Astrocyte (in vitro differentiated cells and primary cell): ENCODE measurements at regions not wholly inside any gene's neighbourhood (a gene's known extent, or its start where the extent isn't known, plus 50 kb on each side); places are given as distances from the start of the nearest gene placed in this dataset.

ENCODE experiments used
- DNase-seq: peaks from one replicate; pipeline ENCODE4 v3.0.0-alpha.2; 2010; ENCODE audit warnings: low read depth
- FAIRE-seq: peaks from 2 replicates; lab custom pipeline; 2011; peaks lifted over from hg19 to GRCh38; lab: Jason Lieb, UNC
- H2AFZ ChIP-seq: 2 replicates; pipeline ENCODE4 v1.6.0; 2012; ENCODE audit warnings: low read depth, low read length, inconsistent platforms
- H3K27ac ChIP-seq: 2 replicates; pipeline ENCODE4 v1.5.1; 2011; ENCODE audit warnings: low read depth, low read length, inconsistent platforms
- H3K27me3 ChIP-seq: 2 replicates; pipeline ENCODE4 v1.6.0; 2011; ENCODE audit warnings: low read length, inconsistent platforms; ENCODE audit not compliant: insufficient read depth
- H3K36me3 ChIP-seq: 2 replicates; pipeline ENCODE4 v1.5.1; 2011; ENCODE audit warnings: low read length, inconsistent platforms; ENCODE audit not compliant: insufficient read depth
- H3K4me1 ChIP-seq: 2 replicates; pipeline ENCODE4 v1.5.1; 2011; ENCODE audit warnings: low read length, inconsistent platforms; ENCODE audit not compliant: insufficient read depth
- H3K4me2 ChIP-seq: 2 replicates; pipeline ENCODE4 v1.6.0; 2012; ENCODE audit warnings: low read length, inconsistent platforms
- H3K4me3 ChIP-seq: 2 replicates; pipeline ENCODE4 v1.5.1; 2011; ENCODE audit warnings: low read depth, mild to moderate bottlenecking, low read length, inconsistent platforms; ENCODE audit not compliant: insufficient read depth
- H3K79me2 ChIP-seq: 2 replicates; pipeline ENCODE4 v1.6.0; 2012; ENCODE audit warnings: mild to moderate bottlenecking, low read length, inconsistent platforms; ENCODE audit not compliant: insufficient read depth
- H3K9ac ChIP-seq: 2 replicates; pipeline ENCODE4 v1.6.0; 2012; ENCODE audit warnings: mild to moderate bottlenecking, low read length, inconsistent platforms
- H3K9me3 ChIP-seq: 2 replicates; pipeline ENCODE4 v1.5.1; 2012; ENCODE audit warnings: low read depth, mild to moderate bottlenecking, low read length, inconsistent platforms; ENCODE audit not compliant: insufficient read depth
- H4K20me1 ChIP-seq: 2 replicates; pipeline ENCODE4 v1.6.0; 2012; ENCODE audit warnings: low read length, inconsistent platforms; ENCODE audit not compliant: insufficient read depth
- H3K27ac Mint-ChIP-seq: one replicate; pipeline ENCODE4 v1.8.0; 2021; ENCODE audit warnings: mild to moderate bottlenecking, mixed read lengths; ENCODE audit not compliant: unreplicated experiment
- H3K27me3 Mint-ChIP-seq: one replicate; pipeline ENCODE4 v1.8.0; 2021; ENCODE audit warnings: low read depth, mixed read lengths; ENCODE audit not compliant: unreplicated experiment
- H3K36me3 Mint-ChIP-seq: one replicate; pipeline ENCODE4 v1.8.0; 2021; ENCODE audit warnings: low read depth, mixed read lengths; ENCODE audit not compliant: unreplicated experiment
- H3K4me1 Mint-ChIP-seq: one replicate; pipeline ENCODE4 v1.8.0; 2021; ENCODE audit warnings: low read depth, mixed read lengths; ENCODE audit not compliant: unreplicated experiment
- H3K4me3 Mint-ChIP-seq: one replicate; pipeline ENCODE4 v1.8.0; 2021; ENCODE audit warnings: mild to moderate bottlenecking, moderate library complexity, mixed read lengths; ENCODE audit not compliant: unreplicated experiment
- H3K9me3 Mint-ChIP-seq: one replicate; pipeline ENCODE4 v1.8.0; 2021; ENCODE audit warnings: mild to moderate bottlenecking, mixed read lengths; ENCODE audit not compliant: unreplicated experiment
- CTCF ChIP-seq: IDR thresholded peaks from 2 replicates; pipeline ENCODE4 v1.5.1; 2011; ENCODE audit warnings: low read depth, mild to moderate bottlenecking, inconsistent platforms, low read length, moderate library complexity; ENCODE audit not compliant: insufficient read depth
- EZH2 ChIP-seq: IDR thresholded peaks from 2 replicates; pipeline ENCODE4 v1.6.1; 2012; ENCODE audit warnings: mild to moderate bottlenecking, low read length, inconsistent platforms; ENCODE audit not compliant: insufficient read depth

GRCh38 chr4:24472514-24473308, 111.6 kb downstream of the DHX15 start:
- H3K27me3 Mint-ChIP-seq, result peaks cover 14% of the 10 kb centered on the region
- H3K4me1 Mint-ChIP-seq, result peaks cover 1% of the 10 kb centered on the region
- no peak for FAIRE-seq

GRCh38 chr4:24472161-24472510, 112.2 kb downstream of the DHX15 start:
- H3K27ac Mint-ChIP-seq, result peak overlapping the region; percentile 1
- FAIRE-seq (no peak), DNase-seq (no peak)
- no peaks in the 10 kb centered on the region for H3K9me3 Mint-ChIP-seq
- no peaks in the 10 kb centered on the region for H3K36me3 Mint-ChIP-seq
- peak overlapping the region; percentile 99 for H3K4me2 ChIP-seq
- H4K20me1 ChIP-seq, result no peaks in the 10 kb centered on the region
- no peaks in the 10 kb centered on the region for H3K9me3 ChIP-seq
- peaks cover 1% of the 10 kb centered on the region for H3K4me1 Mint-ChIP-seq
- no peaks in the 10 kb centered on the region for H3K36me3 ChIP-seq
- no peaks in the 10 kb centered on the region for H3K79me2 ChIP-seq
- H3K27me3 Mint-ChIP-seq, result peaks cover 16% of the 10 kb centered on the region
- peaks cover 10% of the 10 kb centered on the region for H3K27me3 ChIP-seq
- H3K27ac ChIP-seq, result no peak overlapping the region
- TF ChIP-seq EZH2, result no peak
- peak overlapping the region; percentile 89 for H2AFZ ChIP-seq
- peak overlapping the region; percentile 98 for H3K4me3 Mint-ChIP-seq
- peaks cover 19% of the 10 kb centered on the region for H3K4me1 ChIP-seq
- no peak overlapping the region for H3K9ac ChIP-seq
- peak overlapping the region; percentile 70 for H3K4me3 ChIP-seq

More at GRCh38 chr4:24472514-24473308, 111.6 kb downstream of the DHX15 start:
- no peaks in the 10 kb centered on the region for H3K9me3 Mint-ChIP-seq
- Histone ChIP-seq H3K4me3 (peak overlapping the region; percentile 70), H2AFZ (peak overlapping the region; percentile 89), H3K9ac (peak overlapping the region; percentile 53), H4K20me1 (no peaks in the 10 kb centered on the region), H3K79me2 (no peaks in the 10 kb centered on the region), H3K9me3 (no peaks in the 10 kb centered on the region), H3K36me3 (no peaks in the 10 kb centered on the region), H3K4me2 (peak overlapping the region; percentile 99), H3K4me1 (peaks cover 20% of the 10 kb centered on the region), H3K27ac (no peak overlapping the region), H3K27me3 (peaks cover 10% of the 10 kb centered on the region)
- peak; percentile 77 for DNase-seq
- no peak for TF ChIP-seq EZH2
- peak; percentile 27 for TF ChIP-seq CTCF
- no peaks in the 10 kb centered on the region for H3K36me3 Mint-ChIP-seq
- peak overlapping the region; percentile 98 for H3K4me3 Mint-ChIP-seq
- H3K27ac Mint-ChIP-seq, result peak overlapping the region; percentile 67

- Histone ChIP-seq H2AFZ (peak overlapping the region; percentile 65), H4K20me1 (no peaks in the 10 kb centered on the region), H3K4me1 (peaks cover 19% of the 10 kb centered on the region), H3K9me3 (no peaks in the 10 kb centered on the region), H3K27ac (no peak overlapping the region), H3K36me3 (no peaks in the 10 kb centered on the region), H3K9ac (peak overlapping the region; percentile 56), H3K79me2 (no peaks in the 10 kb centered on the region), H3K4me3 (peak overlapping the region; percentile 62), H3K4me2 (peak overlapping the region; percentile 99), H3K27me3 (peaks cover 10% of the 10 kb centered on the region)
- peaks cover 1% of the 10 kb centered on the region for H3K4me1 Mint-ChIP-seq
- FAIRE-seq (no peak), DNase-seq (peak; percentile 11)
- peaks cover 16% of the 10 kb centered on the region for H3K27me3 Mint-ChIP-seq
- H3K27ac Mint-ChIP-seq, result no peak overlapping the region
- no peaks in the 10 kb centered on the region for H3K9me3 Mint-ChIP-seq
- H3K36me3 Mint-ChIP-seq, result no peaks in the 10 kb centered on the region
- no peak for TF ChIP-seq CTCF
- no peak for TF ChIP-seq EZH2
- H3K4me3 Mint-ChIP-seq, result peak overlapping the region; percentile 98
Observed at GRCh38 chr4:24471486-24472160, 112.7 kb downstream of the DHX15 start.
